ENCODE measurements at regions not wholly inside any gene's neighbourhood (a gene's known extent, or its start where the extent isn't known, plus 50 kb on each side); places are given as distances from the start of the nearest gene placed in this dataset.

GRCh38 chr5:7043797-7044196 lies 330.6 kb downstream of the TENT4A start:
- no peak overlapping the region for H3K4me3 ChIP-seq (ENCODE audit: low read length)
- H3K4me1 ChIP-seq (ENCODE audit: insufficient read depth, low read length), result no peaks in the 10 kb centered on the region
- H3K27me3 ChIP-seq (ENCODE audit: insufficient read depth, low read length), result no peaks in the 10 kb centered on the region
- H3K9me3 ChIP-seq (ENCODE audit: low read length), result no peaks in the 10 kb centered on the region
- H2AFZ ChIP-seq (ENCODE audit: low read depth, low read length), result no peak overlapping the region
- H3K36me3 ChIP-seq (ENCODE audit: insufficient read depth, low read length), result no peaks in the 10 kb centered on the region

GRCh38 chr5:7047511-7048261 lies 334.5 kb downstream of the TENT4A start:
- no peaks in the 10 kb centered on the region for H3K9me3 ChIP-seq (ENCODE audit: low read length)
- H3K4me3 ChIP-seq (ENCODE audit: low read length), result no peak overlapping the region
- no peaks in the 10 kb centered on the region for H3K4me1 ChIP-seq (ENCODE audit: insufficient read depth, low read length)
- no peaks in the 10 kb centered on the region for H3K27me3 ChIP-seq (ENCODE audit: insufficient read depth, low read length)
- no peak overlapping the region for H2AFZ ChIP-seq (ENCODE audit: low read depth, low read length)
- no peaks in the 10 kb centered on the region for H3K36me3 ChIP-seq (ENCODE audit: insufficient read depth, low read length)

- Histone ChIP-seq H3K9me3 (ENCODE audit: low read length) (no peaks in the 10 kb centered on the region), H3K27me3 (ENCODE audit: insufficient read depth, low read length) (no peaks in the 10 kb centered on the region), H3K4me1 (ENCODE audit: insufficient read depth, low read length) (no peaks in the 10 kb centered on the region), H2AFZ (ENCODE audit: low read depth, low read length) (no peak overlapping the region), H3K36me3 (ENCODE audit: insufficient read depth, low read length) (no peaks in the 10 kb centered on the region), H3K4me3 (ENCODE audit: low read length) (no peak overlapping the region)
Measured at GRCh38 chr5:7050986-7051385, 337.8 kb downstream of the TENT4A start.

DNA sequence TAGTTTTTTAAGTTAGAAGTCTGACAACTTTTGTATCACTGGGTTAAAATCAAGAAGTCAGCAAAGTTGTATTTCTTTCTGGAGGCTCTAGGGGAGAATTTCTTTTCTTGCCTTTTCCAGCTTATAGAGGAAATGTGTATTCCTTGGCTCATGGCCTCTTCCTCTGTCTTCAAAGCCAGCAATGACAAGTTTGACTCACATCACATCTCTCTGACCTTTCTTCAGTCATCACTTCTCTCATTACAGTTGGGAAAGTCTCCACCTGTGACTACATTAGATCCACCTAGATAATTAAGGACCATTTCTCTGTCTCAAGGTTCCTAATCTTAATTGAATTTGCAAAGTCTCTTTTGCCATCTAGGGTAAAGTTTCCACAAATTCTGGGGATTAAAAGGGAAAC lies 339.9 kb downstream of the TENT4A start:
- no peaks in the 10 kb centered on the region for H3K9me3 ChIP-seq (ENCODE audit: low read length)
- no peak overlapping the region for H2AFZ ChIP-seq (ENCODE audit: low read depth, low read length)
- no peak overlapping the region for H3K4me3 ChIP-seq (ENCODE audit: low read length)
- no peaks in the 10 kb centered on the region for H3K36me3 ChIP-seq (ENCODE audit: insufficient read depth, low read length)
- no peaks in the 10 kb centered on the region for H3K27me3 ChIP-seq (ENCODE audit: insufficient read depth, low read length)
- no peaks in the 10 kb centered on the region for H3K4me1 ChIP-seq (ENCODE audit: insufficient read depth, low read length)

DNA sequence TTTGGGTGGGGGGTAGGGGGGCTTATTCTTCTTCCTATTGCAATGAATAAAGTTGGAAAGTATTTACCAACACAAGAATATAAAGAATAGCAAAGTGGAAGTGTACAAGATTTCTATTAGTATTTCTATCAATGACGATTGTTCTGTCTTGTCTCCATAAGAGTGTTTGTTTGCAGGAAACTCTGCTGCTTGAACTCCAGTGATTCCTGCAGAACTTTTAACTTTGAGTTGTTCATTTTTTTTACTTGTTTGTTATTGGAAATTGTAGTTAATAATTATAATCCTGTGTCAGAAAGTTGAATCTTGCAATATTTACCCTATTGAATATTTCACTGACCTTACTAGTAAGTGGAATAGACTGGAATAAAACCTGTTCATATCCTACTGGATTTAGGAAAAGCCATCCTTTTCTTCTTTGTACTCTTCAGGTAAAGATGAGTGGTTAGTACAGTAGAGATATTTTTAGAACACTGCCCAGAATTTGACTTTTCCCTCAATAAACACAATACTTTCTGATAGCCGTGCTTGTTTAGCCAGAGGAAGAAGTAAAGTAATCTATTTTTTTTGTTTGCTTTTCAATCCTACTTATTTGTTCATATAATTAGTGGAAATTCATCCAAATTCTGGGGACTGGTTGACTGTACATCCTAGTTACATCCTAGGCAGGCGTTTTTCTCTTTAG lies 340.4 kb downstream of the TENT4A start:
- Histone ChIP-seq H3K36me3 (ENCODE audit: insufficient read depth, low read length) (no peaks in the 10 kb centered on the region), H3K4me1 (ENCODE audit: insufficient read depth, low read length) (no peaks in the 10 kb centered on the region), H3K27me3 (ENCODE audit: insufficient read depth, low read length) (no peaks in the 10 kb centered on the region), H3K4me3 (ENCODE audit: low read length) (no peak overlapping the region), H2AFZ (ENCODE audit: low read depth, low read length) (no peak overlapping the region), H3K9me3 (ENCODE audit: low read length) (no peaks in the 10 kb centered on the region)

- no peak overlapping the region for H2AFZ ChIP-seq (ENCODE audit: low read depth, low read length)
- no peaks in the 10 kb centered on the region for H3K27me3 ChIP-seq (ENCODE audit: insufficient read depth, low read length)
- no peak overlapping the region for H3K4me3 ChIP-seq (ENCODE audit: low read length)
- H3K9me3 ChIP-seq (ENCODE audit: low read length), result no peaks in the 10 kb centered on the region
- H3K4me1 ChIP-seq (ENCODE audit: insufficient read depth, low read length), result peaks cover 17% of the 10 kb centered on the region
- no peaks in the 10 kb centered on the region for H3K36me3 ChIP-seq (ENCODE audit: insufficient read depth, low read length)
Measured at GRCh38 chr5:7066471-7067235, 329.3 kb upstream of the ADCY2 start.

GRCh38 chr5:7068156-7068555 lies 327.8 kb upstream of the ADCY2 start:
- no peaks in the 10 kb centered on the region for H3K36me3 ChIP-seq (ENCODE audit: insufficient read depth, low read length)
- H3K9me3 ChIP-seq (ENCODE audit: low read length), result no peaks in the 10 kb centered on the region
- H2AFZ ChIP-seq (ENCODE audit: low read depth, low read length), result no peak overlapping the region
- H3K27me3 ChIP-seq (ENCODE audit: insufficient read depth, low read length), result no peaks in the 10 kb centered on the region
- peaks cover 17% of the 10 kb centered on the region for H3K4me1 ChIP-seq (ENCODE audit: insufficient read depth, low read length)
- no peak overlapping the region for H3K4me3 ChIP-seq (ENCODE audit: low read length)

GRCh38 chr5:7068899-7069298 lies 327.0 kb upstream of the ADCY2 start:
- Histone ChIP-seq H3K4me1 (ENCODE audit: insufficient read depth, low read length) (peaks cover 17% of the 10 kb centered on the region), H3K4me3 (ENCODE audit: low read length) (no peak overlapping the region), H3K27me3 (ENCODE audit: insufficient read depth, low read length) (no peaks in the 10 kb centered on the region), H3K36me3 (ENCODE audit: insufficient read depth, low read length) (no peaks in the 10 kb centered on the region), H2AFZ (ENCODE audit: low read depth, low read length) (no peak overlapping the region), H3K9me3 (ENCODE audit: low read length) (no peaks in the 10 kb centered on the region)

- Histone ChIP-seq H2AFZ (ENCODE audit: low read depth, low read length) (no peak overlapping the region), H3K4me1 (ENCODE audit: insufficient read depth, low read length) (peaks cover 17% of the 10 kb centered on the region), H3K36me3 (ENCODE audit: insufficient read depth, low read length) (no peaks in the 10 kb centered on the region), H3K27me3 (ENCODE audit: insufficient read depth, low read length) (no peaks in the 10 kb centered on the region), H3K9me3 (ENCODE audit: low read length) (no peaks in the 10 kb centered on the region), H3K4me3 (ENCODE audit: low read length) (no peak overlapping the region)
Measured at GRCh38 chr5:7072188-7072587, 323.8 kb upstream of the ADCY2 start.

- Histone ChIP-seq H2AFZ (ENCODE audit: low read depth, low read length) (no peak overlapping the region), H3K4me3 (ENCODE audit: low read length) (no peak overlapping the region), H3K4me1 (ENCODE audit: insufficient read depth, low read length) (peaks cover 21% of the 10 kb centered on the region), H3K27me3 (ENCODE audit: insufficient read depth, low read length) (no peaks in the 10 kb centered on the region), H3K36me3 (ENCODE audit: insufficient read depth, low read length) (no peaks in the 10 kb centered on the region), H3K9me3 (ENCODE audit: low read length) (no peaks in the 10 kb centered on the region)
Measured at GRCh38 chr5:7073666-7074065, 322.3 kb upstream of the ADCY2 start.

GRCh38 chr5:7074176-7074575 lies 321.8 kb upstream of the ADCY2 start:
- no peaks in the 10 kb centered on the region for H3K9me3 ChIP-seq (ENCODE audit: low read length)
- no peak overlapping the region for H3K4me3 ChIP-seq (ENCODE audit: low read length)
- peaks cover 26% of the 10 kb centered on the region for H3K4me1 ChIP-seq (ENCODE audit: insufficient read depth, low read length)
- no peaks in the 10 kb centered on the region for H3K27me3 ChIP-seq (ENCODE audit: insufficient read depth, low read length)
- H3K36me3 ChIP-seq (ENCODE audit: insufficient read depth, low read length), result no peaks in the 10 kb centered on the region
- H2AFZ ChIP-seq (ENCODE audit: low read depth, low read length), result no peak overlapping the region

DNA sequence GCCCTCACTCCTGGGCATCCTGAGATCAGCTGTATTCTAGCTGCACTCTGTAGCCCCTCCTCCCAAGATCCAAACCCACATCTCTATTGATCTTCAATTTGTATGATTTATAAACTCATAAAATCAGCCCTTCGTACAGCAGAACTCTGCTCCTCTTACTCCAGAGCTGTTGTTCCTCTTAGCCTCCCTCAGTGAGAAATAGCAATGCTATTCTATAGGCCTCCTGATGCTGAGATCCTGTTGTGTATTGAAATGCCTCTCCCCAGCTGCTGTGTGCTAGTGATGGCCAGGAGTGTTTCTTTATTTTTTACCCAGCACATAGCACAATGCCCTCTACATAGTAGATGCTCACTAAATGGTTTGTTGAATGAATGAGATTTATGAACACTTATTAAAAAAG lies 320.5 kb upstream of the ADCY2 start:
- Histone ChIP-seq H3K4me3 (ENCODE audit: low read length) (no peak overlapping the region), H3K27me3 (ENCODE audit: insufficient read depth, low read length) (no peaks in the 10 kb centered on the region), H3K4me1 (ENCODE audit: insufficient read depth, low read length) (peaks cover 31% of the 10 kb centered on the region), H2AFZ (ENCODE audit: low read depth, low read length) (no peak overlapping the region), H3K36me3 (ENCODE audit: insufficient read depth, low read length) (no peaks in the 10 kb centered on the region), H3K9me3 (ENCODE audit: low read length) (no peaks in the 10 kb centered on the region)

DNA sequence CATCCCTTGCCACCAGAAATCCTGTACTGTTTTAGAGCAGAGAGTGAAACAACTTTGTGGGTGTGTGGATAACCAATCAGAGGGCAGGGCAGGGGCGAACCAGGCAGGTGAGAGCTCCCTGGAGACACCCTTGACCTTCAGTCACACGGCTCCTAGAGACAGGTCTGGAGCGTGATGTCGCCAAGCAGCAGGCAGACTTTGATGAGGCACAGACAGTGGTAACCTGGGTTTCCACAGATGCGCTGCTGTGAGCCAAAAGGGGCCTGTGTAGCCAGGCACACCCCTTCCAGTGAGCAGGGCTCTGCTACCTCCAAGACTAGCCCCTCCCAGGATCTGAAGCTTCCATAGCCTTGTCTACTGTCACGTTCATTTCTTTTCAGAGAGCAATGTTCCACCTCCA lies 317.8 kb upstream of the ADCY2 start:
- H3K9me3 ChIP-seq (ENCODE audit: low read length), result no peaks in the 10 kb centered on the region
- peaks cover 26% of the 10 kb centered on the region for H3K4me1 ChIP-seq (ENCODE audit: insufficient read depth, low read length)
- no peaks in the 10 kb centered on the region for H3K27me3 ChIP-seq (ENCODE audit: insufficient read depth, low read length)

More for the DNA sequence above, 317.8 kb upstream of the ADCY2 start:
- Histone ChIP-seq H2AFZ (ENCODE audit: low read depth, low read length) (no peak overlapping the region), H3K36me3 (ENCODE audit: insufficient read depth, low read length) (no peaks in the 10 kb centered on the region), H3K4me3 (ENCODE audit: low read length) (no peak overlapping the region)
